ENCODE measurements at regions not wholly inside any gene's neighbourhood (a gene's known extent, or its start where the extent isn't known, plus 50 kb on each side); places are given as distances from the start of the nearest gene placed in this dataset.

DNA sequence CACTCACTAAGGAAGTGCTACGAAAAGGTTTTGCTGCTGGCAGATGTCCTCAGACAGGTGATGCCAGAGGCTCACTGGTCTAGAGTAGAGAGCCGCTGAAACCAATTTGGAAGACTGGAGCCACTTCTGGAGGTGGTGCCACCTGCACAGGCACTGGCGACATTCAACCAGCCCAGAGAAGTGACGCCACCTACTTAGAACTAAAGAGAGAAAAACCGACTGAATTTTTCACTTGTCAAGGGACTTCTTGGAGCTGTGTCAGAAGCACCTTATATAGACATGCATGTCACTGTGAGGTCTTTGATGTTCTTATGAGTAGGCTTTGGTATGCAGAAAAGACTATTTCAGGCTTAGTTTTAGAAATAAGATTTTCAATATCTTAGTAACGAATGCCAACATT lies 71.4 kb downstream of the BOD1L2 start:
- no peak overlapping the region for H3K27ac Mint-ChIP-seq
- H2BK120ac ChIP-seq (ENCODE audit: low read depth, low read length, poor library complexity, severe bottlenecking) = no peak overlapping the region
- H3K18ac ChIP-seq (ENCODE audit: insufficient read length, low read depth, low read length) = no peak overlapping the region
- no peak overlapping the region for H3K4ac ChIP-seq (ENCODE audit: low read depth, low read length)
- peaks cover 2 to 5% of the 10 kb centered on the region in 2 experiments; a peak in 1 of 5 replicates for H3K9me3 Mint-ChIP-seq
- H3K4me1 Mint-ChIP-seq = peaks cover 25 to 30% of the 10 kb centered on the region in 2 experiments
- H3K36me3 Mint-ChIP-seq (ENCODE audit: insufficient read depth in 1 of 3, low read depth in 3 of 3) = peaks cover 0 to 3% (median 0%) of the 10 kb centered on the region in 3 experiments; a peak in 2 of 7 replicates
- H3T11ph ChIP-seq (ENCODE audit: low read length) = no peak overlapping the region
- no peak overlapping the region for H3K23ac ChIP-seq (ENCODE audit: insufficient read length, low read depth, low read length)
- DNase-seq = no peak
- no peak overlapping the region for H4K5ac ChIP-seq (ENCODE audit: insufficient read length, low read depth, low read length)
- no peak overlapping the region for H4K91ac ChIP-seq (ENCODE audit: insufficient read length, low read depth, low read length)
- H2AFZ ChIP-seq (ENCODE audit: low read length) = no peak overlapping the region
- H3K4me1 ChIP-seq (ENCODE audit: insufficient read depth, low read length) = peaks cover 5% of the 10 kb centered on the region; the same call in 1 of the 2 replicates
- no peaks in the 10 kb centered on the region for H4K20me1 ChIP-seq (ENCODE audit: control insufficient read depth, insufficient read depth, insufficient read length)
- H3K4me2 ChIP-seq (ENCODE audit: insufficient read depth, insufficient read length, low read length) = no peak overlapping the region
- no peak overlapping the region for H2AK5ac ChIP-seq (ENCODE audit: insufficient read length, low read length)
- no peaks in the 10 kb centered on the region; the same call in none of the 2 replicates for H3K27me3 Mint-ChIP-seq (ENCODE audit: low read depth)
- H3K27ac ChIP-seq (ENCODE audit: insufficient read length, low read depth, low read length) = no peak overlapping the region
- no peak overlapping the region for H2BK15ac ChIP-seq (ENCODE audit: low read depth, low read length)
- H3K4me3 Mint-ChIP-seq = no peak overlapping the region
- no peak overlapping the region for H3K56ac ChIP-seq (ENCODE audit: insufficient read length, low read depth, low read length)
- no peak overlapping the region for H3K14ac ChIP-seq (ENCODE audit: insufficient read depth, low read length)
- no peaks in the 10 kb centered on the region for H3K79me1 ChIP-seq (ENCODE audit: insufficient read depth, low read depth, low read length, poor library complexity, severe bottlenecking)
- H2BK12ac ChIP-seq (ENCODE audit: insufficient read length, low read depth, low read length) = no peak overlapping the region
- no peaks in the 10 kb centered on the region for H3K9me3 ChIP-seq (ENCODE audit: control insufficient read depth, low read depth, low read length)
- no peaks in the 10 kb centered on the region for H3K23me2 ChIP-seq (ENCODE audit: insufficient read length, low read depth, low read length, poor library complexity, severe bottlenecking)
- H4K8ac ChIP-seq (replicated peaks; ENCODE audit: insufficient read length, low read depth, low read length) = no peak overlapping the region
- no CpG with 5 or more reads among the region's 6 CpGs for WGBS (ENCODE audit: extremely low coverage, insufficient read length, low lambda C conversion rate)
- H3K27me3 ChIP-seq (ENCODE audit: insufficient read depth, low read length) = no peaks in the 10 kb centered on the region
- no peak overlapping the region for H3K9ac ChIP-seq (ENCODE audit: extremely low read depth, insufficient read length, low read length)
- H2BK20ac ChIP-seq (ENCODE audit: low read depth, low read length, poor library complexity, severe bottlenecking) = no peak overlapping the region
- TF ChIP-seq, protein P1, sequence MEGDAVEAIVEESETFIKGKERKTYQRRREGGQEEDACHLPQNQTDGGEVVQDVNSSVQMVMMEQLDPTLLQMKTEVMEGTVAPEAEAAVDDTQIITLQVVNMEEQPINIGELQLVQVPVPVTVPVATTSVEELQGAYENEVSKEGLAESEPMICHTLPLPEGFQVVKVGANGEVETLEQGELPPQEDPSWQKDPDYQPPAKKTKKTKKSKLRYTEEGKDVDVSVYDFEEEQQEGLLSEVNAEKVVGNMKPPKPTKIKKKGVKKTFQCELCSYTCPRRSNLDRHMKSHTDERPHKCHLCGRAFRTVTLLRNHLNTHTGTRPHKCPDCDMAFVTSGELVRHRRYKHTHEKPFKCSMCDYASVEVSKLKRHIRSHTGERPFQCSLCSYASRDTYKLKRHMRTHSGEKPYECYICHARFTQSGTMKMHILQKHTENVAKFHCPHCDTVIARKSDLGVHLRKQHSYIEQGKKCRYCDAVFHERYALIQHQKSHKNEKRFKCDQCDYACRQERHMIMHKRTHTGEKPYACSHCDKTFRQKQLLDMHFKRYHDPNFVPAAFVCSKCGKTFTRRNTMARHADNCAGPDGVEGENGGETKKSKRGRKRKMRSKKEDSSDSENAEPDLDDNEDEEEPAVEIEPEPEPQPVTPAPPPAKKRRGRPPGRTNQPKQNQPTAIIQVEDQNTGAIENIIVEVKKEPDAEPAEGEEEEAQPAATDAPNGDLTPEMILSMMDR (conservative IDR thresholded peaks at IDR 0.05) = no peak
- H2BK5ac ChIP-seq (ENCODE audit: insufficient read length, low read length) = no peak overlapping the region
- H3K79me2 ChIP-seq (ENCODE audit: insufficient read depth, low read length) = no peaks in the 10 kb centered on the region
